ENCODE measurements at regions not wholly inside any gene's neighbourhood (a gene's known extent, or its start where the extent isn't known, plus 50 kb on each side); places are given as distances from the start of the nearest gene placed in this dataset.

GRCh38 chr7:156430109-156430508, 210.5 kb upstream of the RNF32 start:
- DNase-seq (ENCODE audit: low read depth, low spot score): no peak
- in situ Hi-C loops (cut with HindIII; ENCODE audit: low sequenced_read_pairs): no loop called here
- TF ChIP-seq, protein P1, sequence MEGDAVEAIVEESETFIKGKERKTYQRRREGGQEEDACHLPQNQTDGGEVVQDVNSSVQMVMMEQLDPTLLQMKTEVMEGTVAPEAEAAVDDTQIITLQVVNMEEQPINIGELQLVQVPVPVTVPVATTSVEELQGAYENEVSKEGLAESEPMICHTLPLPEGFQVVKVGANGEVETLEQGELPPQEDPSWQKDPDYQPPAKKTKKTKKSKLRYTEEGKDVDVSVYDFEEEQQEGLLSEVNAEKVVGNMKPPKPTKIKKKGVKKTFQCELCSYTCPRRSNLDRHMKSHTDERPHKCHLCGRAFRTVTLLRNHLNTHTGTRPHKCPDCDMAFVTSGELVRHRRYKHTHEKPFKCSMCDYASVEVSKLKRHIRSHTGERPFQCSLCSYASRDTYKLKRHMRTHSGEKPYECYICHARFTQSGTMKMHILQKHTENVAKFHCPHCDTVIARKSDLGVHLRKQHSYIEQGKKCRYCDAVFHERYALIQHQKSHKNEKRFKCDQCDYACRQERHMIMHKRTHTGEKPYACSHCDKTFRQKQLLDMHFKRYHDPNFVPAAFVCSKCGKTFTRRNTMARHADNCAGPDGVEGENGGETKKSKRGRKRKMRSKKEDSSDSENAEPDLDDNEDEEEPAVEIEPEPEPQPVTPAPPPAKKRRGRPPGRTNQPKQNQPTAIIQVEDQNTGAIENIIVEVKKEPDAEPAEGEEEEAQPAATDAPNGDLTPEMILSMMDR (IDR thresholded peaks at IDR 0.05; ENCODE audit: low read depth, low read length): no peak
- no peak overlapping the region for H3K4me3 ChIP-seq (ENCODE audit: low read depth, low read length)

DNA sequence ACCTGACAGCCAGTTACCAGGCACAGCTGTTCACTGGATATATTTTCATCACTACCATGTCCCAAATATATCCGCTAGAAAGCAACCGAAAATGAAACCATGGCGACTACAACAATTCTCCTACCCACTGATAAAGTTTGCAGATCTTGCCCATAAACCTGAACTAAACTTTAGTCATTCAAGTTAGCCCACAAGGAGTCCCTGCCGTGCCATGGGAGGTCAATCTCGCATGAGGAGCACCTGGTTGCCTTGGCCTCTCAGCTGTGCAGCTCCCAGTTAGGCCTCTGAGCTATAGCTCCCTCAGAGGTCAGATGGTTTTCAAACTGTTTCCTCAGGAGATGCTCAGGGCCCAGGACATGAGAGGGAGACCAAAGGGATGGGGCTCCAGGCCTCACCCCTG, 211.1 kb upstream of the RNF32 start:
- H3K4me3 ChIP-seq (ENCODE audit: low read depth, low read length): no peak overlapping the region
- DNase-seq (ENCODE audit: low read depth, low spot score): no peak
- TF ChIP-seq, protein P1 (IDR thresholded peaks at IDR 0.05; ENCODE audit: low read depth, low read length): no peak
- in situ Hi-C loops (cut with HindIII; ENCODE audit: low sequenced_read_pairs): no loop called here

GRCh38 chr7:156423876-156424275, 216.7 kb upstream of the RNF32 start:
- in situ Hi-C loops (cut with HindIII; ENCODE audit: low sequenced_read_pairs): no loop called here
- TF ChIP-seq, protein P1 (IDR thresholded peaks at IDR 0.05; ENCODE audit: low read depth, low read length): no peak
- no peak for DNase-seq (ENCODE audit: low read depth, low spot score)
- H3K4me3 ChIP-seq (ENCODE audit: low read depth, low read length): no peak overlapping the region

DNA sequence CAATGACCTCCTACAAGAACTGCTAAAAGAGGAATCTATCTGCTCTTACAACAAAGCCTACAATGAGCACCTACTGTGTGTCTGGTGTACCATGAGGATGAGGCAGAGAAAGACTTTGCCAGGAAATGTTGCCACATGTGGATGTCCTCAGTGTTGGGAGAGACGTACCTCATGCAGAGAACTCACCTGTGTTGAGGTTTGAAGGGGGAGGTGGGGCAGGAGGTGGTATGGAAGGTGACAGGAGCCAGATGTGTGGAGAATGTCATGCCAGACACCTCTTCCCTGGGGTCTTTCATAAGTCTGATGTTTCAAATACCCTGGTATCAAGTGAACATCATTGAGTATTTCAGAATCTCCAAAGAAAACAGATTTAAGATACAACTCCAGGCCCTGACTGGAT, 220.1 kb upstream of the RNF32 start:
- no peak overlapping the region for H3K4me3 ChIP-seq (ENCODE audit: low read depth, low read length)
- in situ Hi-C loops (cut with HindIII; ENCODE audit: low sequenced_read_pairs): no loop called here
- TF ChIP-seq, protein P1 (IDR thresholded peaks at IDR 0.05; ENCODE audit: low read depth, low read length): no peak
- no peak for DNase-seq (ENCODE audit: low read depth, low spot score)

- TF ChIP-seq, protein P1 (IDR thresholded peaks at IDR 0.05; ENCODE audit: low read depth, low read length): no peak
- DNase-seq (ENCODE audit: low read depth, low spot score): no peak
- no peak overlapping the region for H3K4me3 ChIP-seq (ENCODE audit: low read depth, low read length)
- in situ Hi-C loops (cut with HindIII; ENCODE audit: low sequenced_read_pairs): no loop called here
These were observed 220.8 kb upstream of the RNF32 start for GRCh38 chr7:156419782-156420181.

DNA sequence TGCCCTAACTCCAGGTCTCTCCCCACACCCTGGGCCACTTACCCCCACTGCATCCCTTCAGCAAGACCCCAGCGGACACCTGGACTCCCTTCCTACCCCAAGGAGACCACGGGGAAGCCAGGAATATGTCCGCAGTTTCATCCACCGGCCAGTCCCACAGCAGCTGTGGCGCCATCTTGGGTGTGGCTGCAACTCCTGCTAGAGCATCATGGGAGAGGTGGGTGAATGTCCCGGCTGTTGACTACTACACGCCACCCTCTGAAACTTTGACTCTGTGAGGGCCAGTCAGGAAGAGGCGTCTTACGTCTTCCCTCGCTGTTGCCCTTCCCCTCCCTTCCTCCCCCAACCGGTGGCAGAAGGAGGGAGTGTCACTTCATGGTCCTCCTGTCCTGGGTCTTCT, 238.3 kb upstream of the RNF32 start:
- no peak overlapping the region for H3K4me3 ChIP-seq (ENCODE audit: low read depth, low read length)
- no peak for DNase-seq (ENCODE audit: low read depth, low spot score)
- TF ChIP-seq, protein P1 (IDR thresholded peaks at IDR 0.05; ENCODE audit: low read depth, low read length): no peak
- in situ Hi-C loops (cut with HindIII; ENCODE audit: low sequenced_read_pairs): no loop called here

DNA sequence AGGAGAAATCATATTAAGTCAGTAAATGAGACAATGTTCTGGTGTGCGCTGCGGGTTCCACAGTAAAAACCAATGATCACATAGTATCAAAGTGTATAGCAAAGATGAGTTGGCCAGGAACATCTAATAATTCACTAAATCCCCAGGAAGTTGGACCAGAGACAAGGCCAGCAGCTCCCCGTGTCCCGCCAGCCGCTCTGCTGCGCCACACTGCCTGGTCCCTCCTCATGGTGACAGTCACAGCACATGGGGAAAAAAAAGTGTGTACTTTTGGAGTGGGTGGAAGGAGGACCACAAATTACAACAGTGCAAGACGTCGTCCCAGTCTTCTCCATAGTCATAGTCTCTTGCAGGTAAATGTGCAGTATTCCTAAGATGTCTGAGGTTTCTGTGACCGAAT, 239.0 kb upstream of the RNF32 start:
- TF ChIP-seq, protein P1 (IDR thresholded peaks at IDR 0.05; ENCODE audit: low read depth, low read length): no peak
- H3K4me3 ChIP-seq (ENCODE audit: low read depth, low read length): no peak overlapping the region
- no peak for DNase-seq (ENCODE audit: low read depth, low spot score)
- in situ Hi-C loops (cut with HindIII; ENCODE audit: low sequenced_read_pairs): no loop called here
